ENCODE measurements at regions not wholly inside any gene's neighbourhood (a gene's known extent, or its start where the extent isn't known, plus 50 kb on each side); places are given as distances from the start of the nearest gene placed in this dataset.

DNA sequence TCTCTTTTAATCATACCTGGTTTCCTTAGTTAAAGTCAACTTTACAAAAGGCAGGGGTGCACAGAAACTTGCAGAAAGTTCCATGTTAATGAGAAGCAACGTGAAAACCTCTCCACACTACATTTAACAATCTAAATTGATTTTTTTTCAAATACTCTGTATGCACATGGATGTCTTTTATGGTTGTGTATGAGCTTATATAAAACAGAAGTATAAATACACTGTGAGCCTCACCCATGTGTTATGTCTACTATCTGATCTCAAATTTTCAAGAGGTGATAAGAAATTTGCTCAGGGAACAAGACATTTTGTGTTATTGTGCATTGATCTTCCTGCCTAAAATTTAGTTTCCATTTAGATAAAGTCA lies 617.6 kb downstream of the ADCYAP1 start:
- TF ChIP-seq CTCF (IDR thresholded peaks at IDR 0.05) (no peak), POLR2A (IDR thresholded peaks at IDR 0.05) (no peak)
